ENCODE measurements at regions not wholly inside any gene's neighbourhood (a gene's known extent, or its start where the extent isn't known, plus 50 kb on each side); places are given as distances from the start of the nearest gene placed in this dataset.

GRCh38 chr2:66890166-66890742 is 455.3 kb downstream of the MEIS1 start:
- TF ChIP-seq RAD21 (conservative IDR thresholded peaks at IDR 0.05) = no peak
- TF ChIP-seq MXI1 (conservative IDR thresholded peaks at IDR 0.05; ENCODE audit: poor library complexity, severe bottlenecking) = no peak
- no peak for TF ChIP-seq CTCF (IDR thresholded peaks at IDR 0.05; ENCODE audit: poor library complexity, severe bottlenecking)
